ENCODE measurements at regions not wholly inside any gene's neighbourhood (a gene's known extent, or its start where the extent isn't known, plus 50 kb on each side); places are given as distances from the start of the nearest gene placed in this dataset.

DNA sequence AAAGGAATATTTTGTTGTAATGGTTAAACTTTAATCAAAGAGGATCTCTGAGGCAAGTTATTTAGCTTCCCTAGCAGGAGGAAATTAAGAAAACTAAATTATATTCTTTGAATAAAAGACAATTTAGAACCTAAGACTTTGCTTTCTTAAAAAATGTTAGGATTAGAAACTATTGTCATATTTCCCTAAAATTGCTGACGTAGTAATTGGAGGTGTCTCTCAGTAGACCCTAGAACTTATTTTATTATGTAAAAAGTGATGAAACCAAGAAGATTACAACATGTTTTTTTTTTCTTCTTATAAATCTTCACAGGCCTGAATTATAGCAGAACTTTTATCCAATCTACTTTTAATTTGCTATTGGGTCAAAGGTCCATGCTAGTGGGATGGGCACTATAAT is 363.3 kb upstream of the THRB start:
- TF ChIP-seq, protein P1, sequence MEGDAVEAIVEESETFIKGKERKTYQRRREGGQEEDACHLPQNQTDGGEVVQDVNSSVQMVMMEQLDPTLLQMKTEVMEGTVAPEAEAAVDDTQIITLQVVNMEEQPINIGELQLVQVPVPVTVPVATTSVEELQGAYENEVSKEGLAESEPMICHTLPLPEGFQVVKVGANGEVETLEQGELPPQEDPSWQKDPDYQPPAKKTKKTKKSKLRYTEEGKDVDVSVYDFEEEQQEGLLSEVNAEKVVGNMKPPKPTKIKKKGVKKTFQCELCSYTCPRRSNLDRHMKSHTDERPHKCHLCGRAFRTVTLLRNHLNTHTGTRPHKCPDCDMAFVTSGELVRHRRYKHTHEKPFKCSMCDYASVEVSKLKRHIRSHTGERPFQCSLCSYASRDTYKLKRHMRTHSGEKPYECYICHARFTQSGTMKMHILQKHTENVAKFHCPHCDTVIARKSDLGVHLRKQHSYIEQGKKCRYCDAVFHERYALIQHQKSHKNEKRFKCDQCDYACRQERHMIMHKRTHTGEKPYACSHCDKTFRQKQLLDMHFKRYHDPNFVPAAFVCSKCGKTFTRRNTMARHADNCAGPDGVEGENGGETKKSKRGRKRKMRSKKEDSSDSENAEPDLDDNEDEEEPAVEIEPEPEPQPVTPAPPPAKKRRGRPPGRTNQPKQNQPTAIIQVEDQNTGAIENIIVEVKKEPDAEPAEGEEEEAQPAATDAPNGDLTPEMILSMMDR (conservative IDR thresholded peaks at IDR 0.05; ENCODE audit: low read depth in 2 of 2): no peak
- TF ChIP-seq, protein P2, sequence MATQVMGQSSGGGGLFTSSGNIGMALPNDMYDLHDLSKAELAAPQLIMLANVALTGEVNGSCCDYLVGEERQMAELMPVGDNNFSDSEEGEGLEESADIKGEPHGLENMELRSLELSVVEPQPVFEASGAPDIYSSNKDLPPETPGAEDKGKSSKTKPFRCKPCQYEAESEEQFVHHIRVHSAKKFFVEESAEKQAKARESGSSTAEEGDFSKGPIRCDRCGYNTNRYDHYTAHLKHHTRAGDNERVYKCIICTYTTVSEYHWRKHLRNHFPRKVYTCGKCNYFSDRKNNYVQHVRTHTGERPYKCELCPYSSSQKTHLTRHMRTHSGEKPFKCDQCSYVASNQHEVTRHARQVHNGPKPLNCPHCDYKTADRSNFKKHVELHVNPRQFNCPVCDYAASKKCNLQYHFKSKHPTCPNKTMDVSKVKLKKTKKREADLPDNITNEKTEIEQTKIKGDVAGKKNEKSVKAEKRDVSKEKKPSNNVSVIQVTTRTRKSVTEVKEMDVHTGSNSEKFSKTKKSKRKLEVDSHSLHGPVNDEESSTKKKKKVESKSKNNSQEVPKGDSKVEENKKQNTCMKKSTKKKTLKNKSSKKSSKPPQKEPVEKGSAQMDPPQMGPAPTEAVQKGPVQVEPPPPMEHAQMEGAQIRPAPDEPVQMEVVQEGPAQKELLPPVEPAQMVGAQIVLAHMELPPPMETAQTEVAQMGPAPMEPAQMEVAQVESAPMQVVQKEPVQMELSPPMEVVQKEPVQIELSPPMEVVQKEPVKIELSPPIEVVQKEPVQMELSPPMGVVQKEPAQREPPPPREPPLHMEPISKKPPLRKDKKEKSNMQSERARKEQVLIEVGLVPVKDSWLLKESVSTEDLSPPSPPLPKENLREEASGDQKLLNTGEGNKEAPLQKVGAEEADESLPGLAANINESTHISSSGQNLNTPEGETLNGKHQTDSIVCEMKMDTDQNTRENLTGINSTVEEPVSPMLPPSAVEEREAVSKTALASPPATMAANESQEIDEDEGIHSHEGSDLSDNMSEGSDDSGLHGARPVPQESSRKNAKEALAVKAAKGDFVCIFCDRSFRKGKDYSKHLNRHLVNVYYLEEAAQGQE (IDR thresholded peaks at IDR 0.05; ENCODE audit: unreplicated experiment): no peak
- TF ChIP-seq POLR2AphosphoS5 (IDR thresholded peaks at IDR 0.05; ENCODE audit: low read depth) (no peak), CREB1 (CRISPR knock-in tag; IDR thresholded peaks at IDR 0.05; ENCODE audit: low read depth) (no peak), EZH2phosphoT487 (IDR thresholded peaks at IDR 0.05; ENCODE audit: unreplicated experiment) (no peak), EZH2 (IDR thresholded peaks at IDR 0.05; ENCODE audit: low read depth, unreplicated experiment) (no peak)
